GM19438 (cell line): ENCODE measurements at regions not wholly inside any gene's neighbourhood (a gene's known extent, or its start where the extent isn't known, plus 50 kb on each side); places are given as distances from the start of the nearest gene placed in this dataset.

Experiments
- ATAC-seq: cut with Tn5 transposase; IDR thresholded peaks from one replicate; pipeline ENCODE4 v1.9.1; 2021; ENCODE audit warnings: low read depth; ENCODE audit not compliant: unreplicated experiment

DNA sequence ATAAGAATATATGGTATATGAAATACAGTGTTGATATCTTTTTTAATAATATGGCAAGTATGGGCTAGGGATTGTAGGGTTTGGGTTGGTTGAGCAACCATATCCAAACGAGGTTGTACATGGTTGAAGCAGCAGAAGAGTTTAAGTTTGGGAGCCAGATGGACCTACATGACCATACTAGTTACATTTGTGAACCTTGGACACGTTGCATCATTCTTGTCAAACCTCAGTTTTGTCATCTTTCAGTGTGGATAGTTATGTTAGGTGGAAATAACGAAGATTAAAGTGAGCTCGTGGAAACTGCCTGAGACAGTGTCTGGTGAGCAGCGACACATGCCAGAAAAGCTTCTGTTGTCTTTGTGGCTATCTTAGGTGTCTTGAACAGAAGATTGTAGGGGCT lies 307.1 kb upstream of the KIRREL3 start:
- no peak for ATAC-seq

DNA sequence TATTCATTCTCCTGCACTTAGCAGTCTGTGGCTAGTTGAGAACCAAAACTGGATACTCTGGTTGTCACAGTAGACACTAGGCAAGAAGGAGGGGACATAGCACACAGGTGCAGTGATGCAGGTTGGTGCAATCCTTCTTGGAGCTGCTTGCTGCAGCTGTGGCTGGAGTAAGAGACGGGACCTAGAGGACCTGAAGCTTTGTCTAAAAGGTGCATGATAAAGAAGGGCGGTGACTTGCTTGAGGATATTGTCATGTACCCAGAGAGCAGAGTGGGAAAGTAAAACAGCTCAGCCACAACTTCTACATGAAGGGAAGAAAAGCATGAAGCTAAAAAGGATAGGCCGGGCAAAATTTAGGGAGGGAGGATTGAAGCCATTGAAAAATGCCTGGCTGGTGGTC lies 304.1 kb upstream of the KIRREL3 start:
- no peak for ATAC-seq

DNA sequence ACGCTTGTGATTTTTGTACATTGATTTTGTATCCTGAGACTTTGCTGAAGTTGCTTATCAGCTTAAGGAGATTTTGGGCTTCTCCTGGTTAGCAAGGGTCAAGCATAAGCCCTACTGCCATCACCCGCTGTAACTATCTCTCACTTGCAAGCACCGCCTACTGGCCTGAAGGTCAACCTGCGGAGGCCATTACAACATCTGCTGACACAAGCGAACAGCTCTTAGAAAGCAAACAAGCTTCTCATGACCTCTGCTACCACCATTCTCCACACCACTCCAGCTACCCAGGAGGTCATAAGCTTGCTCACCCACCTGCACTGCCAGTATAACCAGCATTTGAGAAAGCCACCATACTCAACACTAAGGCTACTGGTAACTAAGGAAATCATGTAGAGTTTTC lies 288.4 kb upstream of the KIRREL3 start:
- no peak for ATAC-seq

DNA sequence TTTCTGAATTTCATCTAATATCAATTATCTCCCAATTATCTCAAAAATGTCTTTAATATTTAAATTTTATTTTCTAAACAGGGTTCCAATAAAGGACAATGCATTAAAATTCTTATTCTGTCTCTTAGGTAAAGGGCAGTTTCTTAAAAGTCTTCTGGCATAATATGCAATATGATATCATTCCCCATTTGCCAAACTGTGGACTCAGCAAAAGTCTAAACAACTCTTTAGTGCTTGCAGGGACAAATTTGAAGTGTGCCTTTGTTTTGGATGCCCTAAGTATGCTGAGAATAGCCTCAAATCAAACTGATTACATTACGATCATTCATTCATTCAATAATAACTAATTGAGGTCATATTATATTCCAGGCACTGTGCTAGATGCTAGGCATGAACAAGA lies 281.0 kb upstream of the KIRREL3 start:
- no peak for ATAC-seq

GRCh38 chr11:127275774-127276173 lies 275.2 kb upstream of the KIRREL3 start:
- ATAC-seq: no peak

GRCh38 chr11:127274328-127274676 lies 273.7 kb upstream of the KIRREL3 start:
- no peak for ATAC-seq

- ATAC-seq: no peak
Measured at GRCh38 chr11:127273593-127274327, 273.2 kb upstream of the KIRREL3 start.

DNA sequence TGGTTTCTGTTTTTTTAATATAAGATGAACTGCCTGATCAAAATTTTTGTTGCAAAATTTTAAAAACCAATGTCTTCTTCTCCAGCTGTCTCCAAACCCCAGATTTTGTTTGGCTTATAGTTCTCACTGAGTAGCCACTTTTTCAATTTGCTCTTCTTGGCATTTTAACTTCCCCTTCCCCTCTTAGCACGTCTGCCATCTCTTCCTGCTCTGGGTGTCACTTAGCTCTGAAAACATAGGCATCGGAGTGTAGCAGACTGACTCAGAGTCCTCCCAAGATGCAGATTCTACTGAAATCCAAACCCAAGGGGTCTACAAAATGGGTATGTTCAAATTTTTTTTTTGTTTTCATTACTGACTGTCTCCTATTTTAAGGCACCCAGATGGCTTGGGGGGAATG lies 270.3 kb upstream of the KIRREL3 start:
- ATAC-seq: no peak

DNA sequence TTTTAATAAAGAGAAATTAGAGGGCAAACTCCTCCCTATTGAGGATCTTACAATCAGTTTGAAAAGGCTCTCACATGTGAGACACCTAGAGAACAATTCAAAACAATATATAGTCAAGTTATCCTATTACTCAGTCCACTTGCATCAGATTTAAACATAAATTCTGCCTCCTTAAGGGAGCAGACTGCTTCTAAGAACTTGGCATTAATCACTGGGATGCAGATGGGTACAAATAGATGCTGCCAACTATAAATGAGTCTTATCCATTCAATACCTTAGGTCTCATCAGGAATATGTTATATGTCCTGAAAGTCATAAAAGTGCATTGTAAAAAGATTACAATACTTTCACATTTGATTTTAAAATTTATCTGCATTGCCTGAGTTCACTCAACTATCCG lies 269.3 kb upstream of the KIRREL3 start:
- no peak for ATAC-seq

DNA sequence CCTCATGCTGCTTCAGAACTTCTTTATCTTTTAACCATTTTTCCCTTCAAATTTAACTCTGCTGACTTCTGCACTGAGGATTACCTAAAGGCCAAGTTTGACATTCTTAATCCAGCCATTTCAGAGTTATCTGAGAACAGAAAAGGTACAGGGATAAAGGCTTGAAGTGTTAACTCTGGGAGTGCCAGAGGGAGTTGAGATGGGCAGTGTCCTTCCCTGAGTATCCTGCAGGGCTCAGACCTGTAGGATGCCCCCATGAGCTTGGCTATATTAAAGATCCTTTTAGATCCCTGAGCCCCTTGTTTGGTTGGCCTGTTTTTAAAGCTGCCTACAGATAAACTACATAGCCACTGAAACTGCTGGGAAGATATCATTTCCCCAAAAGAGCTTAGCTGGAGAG lies 268.4 kb upstream of the KIRREL3 start:
- ATAC-seq: no peak

DNA sequence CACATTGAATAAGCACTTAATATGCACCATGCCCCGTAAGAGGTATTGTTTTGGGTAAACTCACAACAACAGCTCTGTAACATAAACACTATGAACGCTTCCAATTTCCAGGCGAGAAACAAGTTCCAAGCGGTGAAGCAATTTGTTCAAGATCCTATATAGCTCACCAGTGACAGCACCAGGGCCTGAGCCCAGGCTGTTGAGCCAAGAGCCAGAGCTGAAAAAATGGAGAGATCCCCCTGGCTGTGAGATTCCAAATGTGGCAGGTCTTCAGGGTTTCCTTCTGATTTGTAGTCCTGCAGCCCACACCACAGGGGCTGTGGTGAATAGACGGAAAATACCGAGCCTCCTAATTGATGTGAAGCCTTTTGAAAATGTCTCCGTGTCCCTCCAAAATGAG lies 268.0 kb upstream of the KIRREL3 start:
- ATAC-seq: no peak

- no peak for ATAC-seq
Measured at GRCh38 chr11:127259102-127259501, 258.5 kb upstream of the KIRREL3 start.

DNA sequence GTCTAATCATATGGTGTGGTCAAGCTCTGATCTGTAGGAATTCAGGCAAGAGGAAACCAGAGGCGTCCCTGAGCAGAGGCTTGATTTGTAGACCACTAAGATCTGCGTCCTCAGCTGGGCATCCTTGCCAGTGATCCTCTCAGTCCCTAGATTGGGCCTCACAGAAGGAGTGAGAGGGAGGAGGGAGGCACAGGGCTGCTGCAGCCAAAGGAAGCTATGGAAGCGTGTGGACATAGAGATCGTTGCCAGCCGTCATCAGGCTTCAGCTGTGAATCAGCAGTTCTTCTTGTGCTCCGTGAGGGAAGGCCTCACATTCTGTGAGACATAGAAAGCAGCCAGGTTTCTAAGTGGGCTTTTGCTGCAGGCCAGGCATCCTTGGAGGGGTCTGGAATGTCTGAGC lies 254.6 kb upstream of the KIRREL3 start:
- no peak for ATAC-seq

DNA sequence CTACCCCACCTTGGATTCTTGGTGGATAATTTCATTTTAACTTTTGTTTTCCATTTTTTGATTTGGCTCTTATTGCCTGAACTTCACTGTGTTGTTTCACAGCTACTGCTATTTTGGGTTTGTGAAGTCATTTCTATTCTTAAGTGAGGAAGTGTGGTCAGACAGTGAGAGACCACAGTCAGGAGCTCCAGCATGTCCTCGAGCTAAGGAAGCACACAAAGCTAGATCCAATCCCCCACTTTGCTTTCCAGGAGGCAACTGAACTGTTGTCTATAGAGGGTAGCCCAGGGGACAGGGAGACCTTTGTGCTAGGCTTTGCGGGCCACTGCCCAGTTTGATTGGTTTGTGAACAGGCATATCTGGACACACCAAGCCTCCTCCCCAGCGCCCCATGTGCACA lies 251.8 kb upstream of the KIRREL3 start:
- ATAC-seq: no peak

GRCh38 chr11:127249576-127249975 lies 249.0 kb upstream of the KIRREL3 start:
- ATAC-seq: no peak

GRCh38 chr11:127248476-127248875 lies 247.9 kb upstream of the KIRREL3 start:
- no peak for ATAC-seq

GRCh38 chr11:127247261-127247851 lies 246.8 kb upstream of the KIRREL3 start:
- ATAC-seq: no peak

DNA sequence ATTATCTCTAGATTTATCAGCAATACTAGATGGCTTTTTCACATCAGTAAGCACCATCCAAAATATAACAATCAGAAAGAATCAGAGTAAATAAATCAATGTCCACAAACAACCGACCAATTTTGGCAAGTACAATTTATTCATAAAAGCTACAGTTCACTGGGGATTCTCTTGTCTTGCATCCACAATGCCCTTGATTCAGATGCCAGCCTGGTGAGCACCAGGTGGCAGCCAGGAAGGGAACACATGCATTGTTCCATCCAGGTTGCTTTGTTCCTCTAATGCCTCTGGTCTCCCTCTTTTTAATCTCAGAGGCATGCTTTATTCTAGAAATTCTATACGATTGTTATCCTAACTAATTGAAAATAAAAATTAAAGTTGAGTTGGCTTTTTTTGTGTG lies 242.1 kb upstream of the KIRREL3 start:
- ATAC-seq: no peak

- ATAC-seq: no peak
Measured at GRCh38 chr11:127238321-127238720, 237.8 kb upstream of the KIRREL3 start.

DNA sequence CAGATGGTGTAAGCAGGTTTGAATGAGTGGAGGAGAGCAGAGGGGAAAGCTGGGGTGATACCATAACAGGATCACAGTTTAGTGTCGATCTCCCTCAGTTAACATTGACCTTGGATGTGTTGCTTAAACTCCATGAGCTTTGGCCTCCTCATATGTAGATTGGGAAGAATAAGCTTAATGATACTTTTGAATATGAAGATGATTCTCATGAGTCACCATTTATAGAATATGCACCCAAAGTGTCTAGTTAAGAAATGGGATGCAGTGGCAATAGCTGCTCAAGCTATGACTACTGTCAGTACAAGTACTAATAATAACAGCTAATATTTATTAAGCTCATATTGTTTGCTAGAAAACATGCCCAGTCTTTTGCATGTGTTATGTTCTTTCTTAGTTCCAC lies 236.2 kb upstream of the KIRREL3 start:
- no peak for ATAC-seq

GRCh38 chr11:127233998-127234397 lies 233.4 kb upstream of the KIRREL3 start:
- ATAC-seq: no peak

GRCh38 chr11:127230392-127230791 lies 229.8 kb upstream of the KIRREL3 start:
- no peak for ATAC-seq

- ATAC-seq: no peak
Measured at GRCh38 chr11:127226949-127227348, 226.4 kb upstream of the KIRREL3 start.
